ENCODE measurements at regions not wholly inside any gene's neighbourhood (a gene's known extent, or its start where the extent isn't known, plus 50 kb on each side); places are given as distances from the start of the nearest gene placed in this dataset.

DNA sequence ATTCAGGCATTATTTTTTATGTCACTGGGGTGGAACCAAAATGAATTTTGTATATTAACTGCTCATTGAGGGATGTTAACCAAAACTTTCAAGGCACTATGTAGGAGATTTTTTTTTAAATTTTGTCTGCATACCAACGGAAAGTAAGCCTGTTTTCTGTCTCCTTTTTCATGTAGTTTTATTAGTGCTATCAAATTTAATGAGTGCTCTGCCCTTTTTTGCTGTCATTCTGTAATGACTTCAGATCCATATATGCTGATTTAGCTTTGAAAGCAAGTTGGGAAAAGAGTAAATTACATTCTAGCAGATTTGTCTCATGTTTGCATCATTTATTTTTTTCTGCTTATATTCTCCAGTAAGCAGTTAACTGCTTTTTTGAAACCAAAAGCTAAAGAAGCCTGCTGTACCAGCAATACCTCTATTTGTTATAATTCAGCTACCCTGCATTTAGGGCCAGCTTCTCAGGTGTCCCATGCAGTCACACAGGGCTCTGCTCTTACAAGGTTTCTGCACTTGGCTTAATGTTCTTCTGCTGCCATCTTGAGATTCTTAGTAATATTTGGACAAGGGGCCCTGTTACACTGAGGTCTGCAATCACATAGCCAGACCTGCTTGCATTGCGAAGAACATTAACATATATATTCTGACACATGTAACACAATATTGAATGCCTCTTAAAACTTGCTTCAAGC, 429.0 kb downstream of the UTRN start:
- no peaks in the 10 kb centered on the region for H3K79me1 ChIP-seq (ENCODE audit: low read depth, low read length)
- H2AFZ ChIP-seq (ENCODE audit: low read length): no peak overlapping the region
- H4K5ac ChIP-seq (ENCODE audit: insufficient read length, low read depth, low read length): no peak overlapping the region
- H3K9me3 ChIP-seq (ENCODE audit: insufficient read depth in 2 of 2, low read depth in 1 of 2, low read length in 1 of 2): no peaks in the 10 kb centered on the region
- H3K18ac ChIP-seq (ENCODE audit: extremely low read depth, low read length): no peak overlapping the region
- POLR2A ChIA-PET (ENCODE audit: partially characterized antibody): no interaction called here
- H3K27ac ChIP-seq (ENCODE audit: low read depth, low read length): no peak overlapping the region
- no peaks in the 10 kb centered on the region for H4K20me1 ChIP-seq (replicated peaks in 1 of 2; ENCODE audit: control insufficient read depth in 1 of 2, insufficient read depth in 2 of 2, low read length in 2 of 2)
- no peak overlapping the region for H2BK120ac ChIP-seq (replicated peaks; ENCODE audit: low read depth, low read length)
- no peak overlapping the region for H3K56ac ChIP-seq (replicated peaks; ENCODE audit: insufficient read length, low read depth, low read length)
- H3K4me3 ChIP-seq (ENCODE audit: extremely low read depth in 1 of 4, insufficient read depth in 2 of 4, low read depth in 3 of 4, low read length in 4 of 4): no peak overlapping the region
- H2BK15ac ChIP-seq (ENCODE audit: low read length): no peak overlapping the region
- H3K4ac ChIP-seq (replicated peaks; ENCODE audit: insufficient read length, low read depth, low read length): no peak overlapping the region
- H2BK20ac ChIP-seq (ENCODE audit: low read length): no peak overlapping the region
- no peak overlapping the region for H4K8ac ChIP-seq (ENCODE audit: extremely low read depth, insufficient read depth, low read length)
- no peaks in the 10 kb centered on the region for H3K36me3 ChIP-seq (ENCODE audit: control insufficient read depth in 2 of 4, insufficient read depth in 4 of 4, low read length in 3 of 4)
- H3K4me1 ChIP-seq (replicated peaks in 1 of 4; ENCODE audit: control insufficient read depth in 3 of 4, insufficient read depth in 4 of 4, low read length in 3 of 4): peaks cover 0 to 4% (median 2%) of the 10 kb centered on the region in 4 experiments; a peak in 2 of 7 replicates
- WGBS, 2 experiments (ENCODE audit: extremely low coverage in 1 of 2, insufficient coverage in 1 of 2, insufficient read length in 1 of 2, insufficient replicate concordance in 2 of 2, low coverage in 1 of 2, low lambda C conversion rate in 2 of 2, missing lambda C conversion rate in 1 of 2): 88% methylated on average over 2 of the region's 2 CpGs; no CpG with 5 or more reads in 1 of the 2 experiments
- no peak overlapping the region for H3K23ac ChIP-seq (ENCODE audit: insufficient read length)
- H3K79me2 ChIP-seq (ENCODE audit: control insufficient read depth in 1 of 2, insufficient read depth in 2 of 2, low read length in 2 of 2): no peaks in the 10 kb centered on the region
- FAIRE-seq (no peak), DNase-seq (ENCODE audit: low read depth in 1 of 2, low spot score in 2 of 2) (no peak)
- H3K23me2 ChIP-seq (ENCODE audit: low read depth, low read length): no peaks in the 10 kb centered on the region
- H4K91ac ChIP-seq (replicated peaks; ENCODE audit: insufficient read length, low read length): no peak overlapping the region
- H2BK5ac ChIP-seq (ENCODE audit: low read depth, low read length): no peak overlapping the region
- no peak overlapping the region for H2BK12ac ChIP-seq (ENCODE audit: low read depth, low read length)
- no peak overlapping the region for H3K4me2 ChIP-seq (ENCODE audit: insufficient read depth in 1 of 2, low read depth in 2 of 2, low read length in 2 of 2)
- CTCF ChIA-PET (ENCODE audit: partially characterized antibody): interaction anchor here (1.6 kb wide), 1 partner anchor 64 kb away, joined by 5 read pairs; no protein-coding TSS in a partner anchor
- no peak overlapping the region for H3K9ac ChIP-seq (replicated peaks in 1 of 4; ENCODE audit: extremely low read depth in 1 of 4, low read depth in 3 of 4, low read length in 3 of 4)
- no peak overlapping the region for H2AK5ac ChIP-seq (ENCODE audit: low read depth, low read length)
- no peak overlapping the region for H3K14ac ChIP-seq (ENCODE audit: insufficient read length)
- no peaks in the 10 kb centered on the region for H3K27me3 ChIP-seq (replicated peaks in 1 of 4; ENCODE audit: control insufficient read depth in 3 of 4, extremely low read depth in 1 of 4, insufficient read depth in 3 of 4, low read length in 3 of 4)
- TF ChIP-seq, protein P1, sequence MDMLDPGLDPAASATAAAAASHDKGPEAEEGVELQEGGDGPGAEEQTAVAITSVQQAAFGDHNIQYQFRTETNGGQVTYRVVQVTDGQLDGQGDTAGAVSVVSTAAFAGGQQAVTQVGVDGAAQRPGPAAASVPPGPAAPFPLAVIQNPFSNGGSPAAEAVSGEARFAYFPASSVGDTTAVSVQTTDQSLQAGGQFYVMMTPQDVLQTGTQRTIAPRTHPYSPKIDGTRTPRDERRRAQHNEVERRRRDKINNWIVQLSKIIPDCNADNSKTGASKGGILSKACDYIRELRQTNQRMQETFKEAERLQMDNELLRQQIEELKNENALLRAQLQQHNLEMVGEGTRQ (IDR thresholded peaks at IDR 0.05; ENCODE audit: low read length): no peak
- TF ChIP-seq CBX8 (IDR thresholded peaks at IDR 0.05; ENCODE audit: borderline replicate concordance, low read depth, low read length) (no peak), HDAC2 (IDR thresholded peaks at IDR 0.05; ENCODE audit: borderline replicate concordance in 1 of 2, low read depth in 2 of 2, low read length in 2 of 2) (no peak), KDM4A (IDR thresholded peaks at IDR 0.05; ENCODE audit: low read depth, low read length, severe bottlenecking) (no peak), TCF12 (IDR thresholded peaks at IDR 0.05; ENCODE audit: low read depth, low read length) (no peak), CHD2 (IDR thresholded peaks at IDR 0.05; ENCODE audit: low read length) (no peak), BCL11A (IDR thresholded peaks at IDR 0.05; ENCODE audit: low read depth in 2 of 2, low read length in 2 of 2) (no peak), KDM5A (IDR thresholded peaks at IDR 0.05; ENCODE audit: low read length) (no peak), SIN3A (conservative IDR thresholded peaks at IDR 0.05 in 1 of 2, IDR thresholded peaks at IDR 0.05 in 1 of 2; ENCODE audit: low read depth in 1 of 2, low read length in 2 of 2) (no peak), JUN (IDR thresholded peaks at IDR 0.05; ENCODE audit: low read depth, low read length) (no peak), ASH2L (IDR thresholded peaks at IDR 0.05; ENCODE audit: low read length) (no peak), CREB1 (IDR thresholded peaks at IDR 0.05) (no peak), KDM1A (IDR thresholded peaks at IDR 0.05; ENCODE audit: borderline replicate concordance, low read length) (no peak)

Measured in H1 (cell line).